HG02938 (cell line): ENCODE measurements at regions not wholly inside any gene's neighbourhood (a gene's known extent, or its start where the extent isn't known, plus 50 kb on each side); places are given as distances from the start of the nearest gene placed in this dataset.
"Not testable (repeated sequence)": the region's sequence is repeated elsewhere in the genome, so short reads cannot be mapped to it uniquely, and the experiment has no call there.

ENCODE experiments used
- ATAC-seq: cut with Tn5 transposase; IDR thresholded peaks from one replicate; pipeline ENCODE4 v1.9.1; 2021; ENCODE audit warnings: mild to moderate bottlenecking, moderate library complexity; ENCODE audit not compliant: unreplicated experiment

DNA sequence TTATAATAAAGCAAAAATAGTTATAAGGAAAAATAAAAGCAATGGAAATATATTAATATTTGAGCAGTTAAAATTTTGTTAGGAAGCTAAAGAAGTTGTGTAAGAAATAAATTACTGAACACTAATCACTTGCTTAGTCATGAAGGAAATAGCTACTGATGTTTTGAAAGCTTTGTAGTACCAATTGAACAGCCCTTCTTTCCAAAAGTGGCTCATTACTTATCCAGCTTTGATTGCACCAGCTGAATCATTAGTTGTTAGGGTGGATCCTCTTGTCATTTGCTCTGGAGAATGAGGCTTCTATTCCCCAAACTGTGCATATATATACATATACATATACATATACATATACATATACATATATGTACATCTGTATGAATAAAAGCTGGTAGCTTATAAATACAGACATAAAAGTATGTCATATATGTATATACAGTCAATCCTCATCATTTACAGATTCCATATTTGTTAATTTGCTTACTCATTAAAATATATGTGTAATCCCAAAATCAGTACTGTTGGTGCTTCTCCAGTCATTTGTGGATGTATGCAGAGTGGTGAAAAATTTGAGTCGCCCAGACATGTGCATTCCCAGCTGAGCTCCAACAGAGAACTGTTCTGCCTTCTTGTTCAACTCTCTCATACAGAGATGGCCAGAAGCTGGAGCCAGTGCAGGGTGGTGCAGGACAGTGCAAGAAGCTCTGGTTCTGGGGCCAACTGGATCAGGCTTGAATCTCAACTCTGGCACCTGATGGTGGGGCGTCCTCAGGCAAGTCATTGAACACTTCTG, 214.1 kb downstream of the RPAP3 start:
- ATAC-seq = no peak

DNA sequence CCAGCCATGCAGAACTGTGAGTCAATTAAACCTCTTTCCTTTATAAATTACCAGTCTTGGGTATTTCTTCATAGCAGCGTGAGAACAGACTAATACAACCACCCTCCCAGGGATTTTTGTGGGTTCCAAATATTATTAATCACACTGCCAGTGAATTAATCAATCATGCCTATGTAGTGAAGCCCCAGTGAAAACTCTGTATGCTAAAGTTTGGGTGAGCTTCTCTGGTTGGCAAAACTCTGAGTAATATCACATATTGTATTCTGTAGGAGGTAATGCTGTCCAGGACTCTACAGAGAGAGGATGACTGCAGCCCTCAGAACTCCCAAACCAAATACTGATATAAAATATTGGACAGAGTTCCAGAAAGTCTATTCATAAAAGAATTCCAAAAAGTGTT, 216.9 kb downstream of the RPAP3 start:
- ATAC-seq = no peak

DNA sequence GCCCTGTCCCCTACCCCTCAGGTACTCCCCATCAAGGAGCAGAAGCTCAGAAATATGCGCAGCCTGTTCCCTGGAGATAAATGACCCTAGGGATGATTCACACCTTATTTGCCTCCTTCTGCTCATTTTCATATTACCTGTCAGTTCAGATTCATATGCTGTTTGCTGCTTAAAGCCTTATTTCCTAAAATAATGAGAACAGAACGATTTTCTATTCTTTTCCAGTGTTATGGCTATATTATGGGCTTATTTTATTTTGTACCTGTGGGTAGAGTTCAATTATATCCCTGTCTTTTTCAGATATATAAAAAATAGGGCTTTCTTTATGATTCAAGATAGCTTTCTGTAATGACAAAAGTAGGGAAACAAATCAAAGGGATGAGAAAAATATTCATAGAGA, 224.8 kb downstream of the RPAP3 start:
- no peak for ATAC-seq

- ATAC-seq = no peak
These were observed 227.4 kb downstream of the RPAP3 start for GRCh38 chr12:47478426-47478825.

GRCh38 chr12:47473091-47473490, 232.7 kb downstream of the RPAP3 start:
- no peak for ATAC-seq

GRCh38 chr12:47470349-47470748, 235.5 kb downstream of the RPAP3 start:
- not testable (repeated sequence) for ATAC-seq

- not testable (repeated sequence) for ATAC-seq
These were observed 241.9 kb downstream of the RPAP3 start for GRCh38 chr12:47463918-47464317.

DNA sequence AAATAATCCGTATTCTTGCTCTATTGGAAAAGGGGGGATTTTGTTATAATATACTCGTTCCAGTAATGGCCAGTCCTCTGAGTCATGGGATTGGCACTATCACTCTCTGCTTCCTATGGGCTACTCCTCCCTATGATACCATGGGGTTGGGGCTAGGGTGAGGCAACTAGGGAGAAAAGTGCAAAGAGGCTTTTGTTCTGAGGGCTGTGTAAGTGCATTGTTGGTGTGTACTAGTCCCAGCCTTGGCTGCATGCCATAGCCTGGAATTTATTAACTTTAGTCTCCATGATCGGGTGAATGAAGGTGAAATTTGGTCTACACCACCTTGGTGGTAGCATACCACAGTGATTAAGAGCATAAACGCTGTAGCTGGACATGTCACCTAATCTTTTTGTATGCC, 247.6 kb downstream of the RPAP3 start:
- ATAC-seq = no peak

DNA sequence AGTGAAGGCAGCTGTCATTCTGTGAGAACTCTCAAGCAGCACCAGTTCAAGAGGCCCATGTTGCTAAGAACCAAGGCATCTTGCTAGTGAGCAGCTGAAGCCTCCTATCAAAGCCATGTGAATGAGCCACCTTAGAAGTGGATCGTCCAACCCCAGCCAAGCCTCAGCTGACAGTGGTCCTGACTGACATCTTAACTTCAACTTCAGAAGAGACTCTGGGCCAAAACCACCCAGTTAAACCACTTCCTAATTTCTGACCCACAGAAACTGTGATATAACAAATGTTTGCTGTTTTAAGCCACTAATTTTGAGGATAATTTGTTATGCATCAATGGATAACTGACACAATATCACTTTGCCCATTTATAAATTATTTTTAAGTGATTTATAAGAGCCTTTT, 256.0 kb downstream of the RPAP3 start:
- peak; percentile 64 for ATAC-seq

DNA sequence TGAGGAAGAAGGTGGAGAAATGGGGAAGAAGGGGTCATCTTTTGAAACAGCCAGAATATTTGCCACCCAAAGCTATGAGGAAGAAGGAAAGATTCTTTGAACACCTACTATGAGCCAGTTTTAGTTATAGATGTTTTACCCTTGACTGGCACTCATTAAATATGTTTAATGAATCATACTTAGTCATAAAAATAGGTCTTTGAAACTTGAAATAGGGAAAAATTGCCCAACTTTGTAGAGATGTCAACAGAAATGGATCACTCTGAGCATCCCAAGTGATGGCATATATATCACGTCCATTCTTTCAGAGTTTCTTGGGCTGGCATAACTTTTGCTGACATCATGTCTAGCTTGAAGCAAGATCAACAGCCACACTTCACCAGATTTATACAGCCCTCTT, 263.5 kb downstream of the RPAP3 start:
- ATAC-seq = no peak

DNA sequence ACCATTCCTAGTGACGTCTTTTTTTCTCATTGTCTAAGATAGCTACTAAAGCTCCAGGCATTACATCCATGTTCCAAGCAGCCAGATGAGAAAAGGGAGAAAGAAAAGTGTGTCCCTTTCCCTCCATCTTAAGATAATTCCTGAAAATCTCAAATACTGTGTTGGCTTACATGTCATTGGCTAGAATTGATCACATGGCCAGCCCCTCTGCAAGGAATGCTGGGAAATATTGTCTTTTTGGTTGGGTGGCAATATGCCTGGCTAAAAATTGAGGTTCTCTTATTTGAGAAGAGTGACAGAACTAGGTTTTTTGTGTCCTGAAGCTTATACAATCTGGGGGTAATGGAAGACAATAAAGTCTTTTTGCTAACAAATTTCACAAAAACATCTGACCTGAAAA, 264.3 kb downstream of the RPAP3 start:
- ATAC-seq = no peak

DNA sequence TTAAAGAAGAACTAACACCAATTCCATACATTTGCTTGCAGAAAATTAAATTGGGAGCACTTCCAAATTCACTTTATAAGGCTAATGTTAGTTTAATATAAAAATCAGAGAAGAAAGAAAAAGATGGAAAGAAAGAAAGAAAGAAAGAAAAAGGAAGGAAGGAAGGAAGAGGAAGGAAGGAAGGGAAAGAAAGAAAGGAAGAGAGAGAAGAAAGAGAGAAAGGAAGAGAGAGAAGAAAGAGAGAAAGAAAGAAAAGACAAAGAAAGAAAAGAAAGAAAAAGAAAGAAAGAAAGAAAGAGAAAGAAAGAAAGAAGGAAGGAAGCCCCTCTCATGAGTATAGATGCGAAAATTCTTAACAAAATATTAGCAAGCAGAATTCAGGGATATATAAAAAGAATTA, 267.7 kb downstream of the RPAP3 start:
- ATAC-seq = no peak

DNA sequence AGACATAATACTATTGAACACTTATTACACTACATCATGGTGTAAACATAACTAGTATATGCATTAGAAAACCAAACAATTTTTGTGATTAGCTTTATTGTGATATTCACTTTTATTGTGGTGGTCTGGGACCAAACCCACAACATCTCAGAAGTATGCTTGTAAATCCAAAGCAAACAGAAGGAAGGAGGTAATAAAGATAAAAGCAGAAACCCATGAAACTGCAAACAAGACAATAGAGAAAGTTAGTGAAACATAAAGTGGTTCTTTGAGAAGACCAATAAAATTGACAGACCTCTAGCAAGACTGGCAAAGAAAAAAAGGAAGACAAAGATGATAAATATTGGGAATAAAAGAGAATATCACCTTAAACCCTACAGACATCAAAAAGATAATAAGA, 268.3 kb downstream of the RPAP3 start:
- no peak for ATAC-seq

DNA sequence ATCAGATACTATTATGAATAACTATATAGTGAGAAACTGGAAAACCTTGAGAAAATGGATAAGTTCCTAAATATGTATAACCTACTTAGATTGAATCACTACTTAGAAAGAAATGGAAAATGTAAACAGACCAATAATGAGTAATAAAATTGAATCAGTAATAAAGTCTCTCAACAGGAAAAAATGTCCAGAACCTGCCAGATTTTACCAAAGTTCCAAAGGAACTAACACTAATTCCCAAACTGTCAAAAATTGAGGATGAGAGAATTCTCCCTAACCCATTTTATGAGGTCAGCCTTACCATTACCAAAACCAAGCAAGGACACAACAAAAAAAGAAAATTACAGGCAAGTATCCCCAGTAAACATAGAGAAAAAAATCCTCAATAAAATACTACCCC, 272.0 kb downstream of the RPAP3 start:
- no peak for ATAC-seq

GRCh38 chr12:47426678-47427309, 279.0 kb downstream of the RPAP3 start:
- ATAC-seq = not testable (repeated sequence)

- no peak for ATAC-seq
These were observed 283.2 kb downstream of the RPAP3 start for GRCh38 chr12:47422611-47423010.

- no peak for ATAC-seq
These were observed 286.3 kb downstream of the RPAP3 start for GRCh38 chr12:47419497-47419896.

GRCh38 chr12:47417955-47418354, 287.9 kb downstream of the RPAP3 start:
- ATAC-seq = no peak

DNA sequence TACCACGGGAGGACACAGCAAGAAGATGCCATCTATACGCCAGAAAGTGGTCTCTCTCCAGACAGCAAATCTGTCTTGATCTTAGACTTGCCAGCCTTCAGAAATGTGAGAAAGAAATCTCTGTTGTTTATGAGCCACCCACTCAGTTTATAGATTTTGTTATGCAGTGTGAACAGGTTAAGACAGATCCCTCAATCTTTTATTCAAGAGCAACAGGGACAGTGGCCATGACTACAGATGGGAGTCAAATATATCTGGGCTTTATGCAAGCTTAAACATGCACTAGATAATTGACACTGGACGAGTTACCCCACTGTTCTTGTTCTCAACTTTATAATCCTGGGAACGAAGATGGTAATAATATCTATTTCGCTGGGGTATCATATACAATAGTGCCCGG, 288.7 kb downstream of the RPAP3 start:
- no peak for ATAC-seq

- no peak for ATAC-seq
These were observed 290.8 kb downstream of the RPAP3 start for GRCh38 chr12:47415054-47415453.

GRCh38 chr12:47414511-47414910, 291.3 kb downstream of the RPAP3 start:
- no peak for ATAC-seq

GRCh38 chr12:47413806-47414205, 292.0 kb downstream of the RPAP3 start:
- ATAC-seq = no peak
